ENCODE measurements at regions not wholly inside any gene's neighbourhood (a gene's known extent, or its start where the extent isn't known, plus 50 kb on each side); places are given as distances from the start of the nearest gene placed in this dataset.
A peak's percentile ranks its signal among the peaks of the same experiment; 100 is the strongest.

- Histone ChIP-seq H3K4me1 (0 out of 2 replicates have a peak, but pooled peaks cover 3% of the 10 kb centered on the region), H3K9me3 (replicated peaks) (no peaks in the 10 kb centered on the region; the same call in 1 of the 2 replicates), H3K27me3 (no peaks in the 10 kb centered on the region), H3K4me3 (no peak overlapping the region), H3K27ac (no peak overlapping the region), H3K36me3 (peaks cover 6% of the 10 kb centered on the region; the same call in 1 of the 2 replicates)
- no peak for DNase-seq
Observed at GRCh38 chr15:96242761-96243160, 87.7 kb upstream of the NR2F2 start.

GRCh38 chr15:96243701-96244100 lies 86.8 kb upstream of the NR2F2 start:
- Histone ChIP-seq H3K36me3 (peaks cover 6% of the 10 kb centered on the region; the same call in 1 of the 2 replicates), H3K27me3 (no peaks in the 10 kb centered on the region), H3K27ac (no peak overlapping the region), H3K9me3 (replicated peaks) (no peaks in the 10 kb centered on the region; the same call in 1 of the 2 replicates), H3K4me3 (no peak overlapping the region), H3K4me1 (0 out of 2 replicates have a peak, but pooled peaks cover 3% of the 10 kb centered on the region)
- DNase-seq, result no peak

GRCh38 chr15:96245252-96245651 lies 85.2 kb upstream of the NR2F2 start:
- no peaks in the 10 kb centered on the region for H3K27me3 ChIP-seq
- peaks cover 6% of the 10 kb centered on the region; the same call in 1 of the 2 replicates for H3K36me3 ChIP-seq
- H3K4me1 ChIP-seq, result 0 out of 2 replicates have a peak, but pooled peaks cover 3% of the 10 kb centered on the region
- no peaks in the 10 kb centered on the region; the same call in 1 of the 2 replicates for H3K9me3 ChIP-seq (replicated peaks)
- H3K4me3 ChIP-seq, result no peak overlapping the region
- H3K27ac ChIP-seq, result no peak overlapping the region
- DNase-seq, result no peak

GRCh38 chr15:96246057-96246456 lies 84.4 kb upstream of the NR2F2 start:
- Histone ChIP-seq H3K4me3 (no peak overlapping the region), H3K36me3 (peaks cover 6% of the 10 kb centered on the region; the same call in 1 of the 2 replicates), H3K4me1 (0 out of 2 replicates have a peak, but pooled peaks cover 3% of the 10 kb centered on the region), H3K27me3 (no peaks in the 10 kb centered on the region), H3K27ac (no peak overlapping the region), H3K9me3 (replicated peaks) (no peaks in the 10 kb centered on the region; the same call in 1 of the 2 replicates)
- DNase-seq, result no peak

- Histone ChIP-seq H3K4me3 (no peak overlapping the region), H3K27ac (no peak overlapping the region), H3K9me3 (replicated peaks) (no peaks in the 10 kb centered on the region; the same call in 1 of the 2 replicates), H3K4me1 (0 out of 2 replicates have a peak, but pooled peaks cover 3% of the 10 kb centered on the region), H3K36me3 (peaks cover 6% of the 10 kb centered on the region; the same call in 1 of the 2 replicates), H3K27me3 (no peaks in the 10 kb centered on the region)
- DNase-seq, result no peak
Observed at GRCh38 chr15:96247621-96248305, 82.7 kb upstream of the NR2F2 start.

- Histone ChIP-seq H3K9me3 (replicated peaks) (no peaks in the 10 kb centered on the region), H3K4me3 (no peak overlapping the region), H3K4me1 (no peaks in the 10 kb centered on the region), H3K27me3 (no peaks in the 10 kb centered on the region), H3K36me3 (peaks cover 8% of the 10 kb centered on the region; the same call in 1 of the 2 replicates), H3K27ac (no peak overlapping the region)
- DNase-seq, result no peak
Observed at GRCh38 chr15:96252148-96252547, 78.4 kb upstream of the NR2F2 start.

GRCh38 chr15:96253006-96253747 lies 77.3 kb upstream of the NR2F2 start:
- no peaks in the 10 kb centered on the region for H3K4me1 ChIP-seq
- 0 out of 2 replicates have a peak, but pooled peaks cover 4% of the 10 kb centered on the region for H3K36me3 ChIP-seq
- no peak for DNase-seq

GRCh38 chr15:96254173-96254572 lies 76.3 kb upstream of the NR2F2 start:
- H3K4me3 ChIP-seq, result no peak overlapping the region
- 0 out of 2 replicates have a peak, but pooled peaks cover 4% of the 10 kb centered on the region for H3K36me3 ChIP-seq
- DNase-seq, result no peak
- H3K9me3 ChIP-seq (replicated peaks), result no peaks in the 10 kb centered on the region
- H3K27ac ChIP-seq, result no peak overlapping the region
- H3K4me1 ChIP-seq, result no peaks in the 10 kb centered on the region
- H3K27me3 ChIP-seq, result no peaks in the 10 kb centered on the region

More at GRCh38 chr15:96253006-96253747, 77.3 kb upstream of the NR2F2 start:
- Histone ChIP-seq H3K4me3 (no peak overlapping the region), H3K27ac (no peak overlapping the region), H3K9me3 (replicated peaks) (no peaks in the 10 kb centered on the region), H3K27me3 (no peaks in the 10 kb centered on the region)

- H3K4me3 ChIP-seq, result no peak overlapping the region
- H3K27ac ChIP-seq, result no peak overlapping the region
- H3K27me3 ChIP-seq, result no peaks in the 10 kb centered on the region
- 0 out of 2 replicates have a peak, but pooled peaks cover 4% of the 10 kb centered on the region for H3K36me3 ChIP-seq
- DNase-seq, result no peak
- no peaks in the 10 kb centered on the region for H3K9me3 ChIP-seq (replicated peaks)
- no peaks in the 10 kb centered on the region for H3K4me1 ChIP-seq
Observed at GRCh38 chr15:96255599-96255998, 74.9 kb upstream of the NR2F2 start.

GRCh38 chr15:96261575-96262034 lies 68.9 kb upstream of the NR2F2 start:
- Histone ChIP-seq H3K27me3 (no peaks in the 10 kb centered on the region), H3K4me1 (peaks cover 33% of the 10 kb centered on the region), H3K36me3 (no peaks in the 10 kb centered on the region), H3K4me3 (no peak overlapping the region), H3K9me3 (replicated peaks) (no peaks in the 10 kb centered on the region), H3K27ac (no peak overlapping the region)
- peak in 1 of 2 experiments; percentile 12 for DNase-seq

GRCh38 chr15:96262097-96262496 lies 68.4 kb upstream of the NR2F2 start:
- DNase-seq, result peak in 1 of 2 experiments; percentile 25
- H3K9me3 ChIP-seq (replicated peaks), result no peaks in the 10 kb centered on the region
- H3K4me1 ChIP-seq, result peaks cover 36% of the 10 kb centered on the region
- no peak overlapping the region for H3K4me3 ChIP-seq
- no peaks in the 10 kb centered on the region for H3K36me3 ChIP-seq
- no peak overlapping the region for H3K27ac ChIP-seq
- no peaks in the 10 kb centered on the region for H3K27me3 ChIP-seq

GRCh38 chr15:96262549-96263489 lies 67.7 kb upstream of the NR2F2 start:
- Histone ChIP-seq H3K4me3 (no peak overlapping the region), H3K9me3 (replicated peaks) (no peaks in the 10 kb centered on the region), H3K4me1 (peaks cover 36% of the 10 kb centered on the region), H3K36me3 (0 out of 2 replicates have a peak, but pooled peaks cover under 1% of the 10 kb centered on the region), H3K27ac (no peak overlapping the region), H3K27me3 (no peaks in the 10 kb centered on the region)
- DNase-seq, result no peak

GRCh38 chr15:96264351-96264798 lies 66.1 kb upstream of the NR2F2 start:
- Histone ChIP-seq H3K36me3 (0 out of 2 replicates have a peak, but pooled peaks cover 5% of the 10 kb centered on the region), H3K4me1 (peaks cover 36% of the 10 kb centered on the region), H3K9me3 (replicated peaks) (no peaks in the 10 kb centered on the region), H3K27me3 (no peaks in the 10 kb centered on the region), H3K4me3 (no peak overlapping the region), H3K27ac (peak overlapping the region; percentile 65)
- DNase-seq, result no peak
